ENCODE measurements at regions not wholly inside any gene's neighbourhood (a gene's known extent, or its start where the extent isn't known, plus 50 kb on each side); places are given as distances from the start of the nearest gene placed in this dataset.
"Not testable (repeated sequence)": the region's sequence is repeated elsewhere in the genome, so short reads cannot be mapped to it uniquely, and the experiment has no call there.

DNA sequence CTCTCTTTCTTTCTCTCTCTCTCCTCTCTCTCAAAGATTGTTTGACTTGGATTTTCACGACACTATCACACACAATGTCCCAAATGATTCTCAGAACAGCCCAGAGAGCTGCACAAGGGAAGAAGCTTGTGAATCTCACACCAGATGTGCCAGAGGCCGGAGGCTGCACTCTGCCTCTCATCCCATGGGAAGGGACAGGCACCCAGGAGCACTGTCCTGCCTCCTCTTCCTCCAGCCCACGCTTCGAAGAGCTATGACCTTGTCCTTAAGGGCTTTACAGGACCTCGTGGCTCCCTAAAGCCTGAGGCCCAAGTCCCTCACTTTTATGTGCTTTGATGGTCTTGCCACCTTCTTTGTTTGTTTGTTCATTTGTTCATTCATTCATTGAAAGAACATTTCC, 267.6 kb downstream of the FAM43A start:
- CTCF ChIA-PET = no interaction called here
- Mint-ChIP-seq H3K27ac (no peak overlapping the region), H3K4me3 (no peak overlapping the region), H3K9me3 (peaks cover 0 to 6% (median 0%) of the 10 kb centered on the region in 11 donors), H3K4me1 (peaks cover 0 to 5% (median 0%) of the 10 kb centered on the region in 7 donors), H3K27me3 (no peaks in the 10 kb centered on the region), H3K36me3 (no peaks in the 10 kb centered on the region)
- H3K4me1 ChIP-seq (ENCODE audit: control insufficient read depth in 2 of 2, insufficient read depth in 2 of 2, low read length in 2 of 2) = no peaks in the 10 kb centered on the region
- intact Hi-C loops (cut with micrococcal nuclease) = no loop called here
- no peaks in the 10 kb centered on the region for H3K9me3 ChIP-seq (ENCODE audit: control insufficient read depth in 2 of 3, low read length in 3 of 3)
- no peaks in the 10 kb centered on the region for H3K27me3 ChIP-seq (ENCODE audit: control insufficient read depth in 2 of 2, insufficient read depth in 2 of 2, low read length in 2 of 2)
- H3K4me3 ChIP-seq (ENCODE audit: low read length) = no peak overlapping the region
- no peak for DNase-seq
- no peak for ATAC-seq
- no peaks in the 10 kb centered on the region for H3K36me3 ChIP-seq (ENCODE audit: control insufficient read depth in 2 of 3, insufficient read depth in 3 of 3, low read length in 3 of 3)
- POLR2A ChIA-PET = no interaction called here
- no peak overlapping the region for H3K27ac ChIP-seq (ENCODE audit: low read depth, low read length)

DNA sequence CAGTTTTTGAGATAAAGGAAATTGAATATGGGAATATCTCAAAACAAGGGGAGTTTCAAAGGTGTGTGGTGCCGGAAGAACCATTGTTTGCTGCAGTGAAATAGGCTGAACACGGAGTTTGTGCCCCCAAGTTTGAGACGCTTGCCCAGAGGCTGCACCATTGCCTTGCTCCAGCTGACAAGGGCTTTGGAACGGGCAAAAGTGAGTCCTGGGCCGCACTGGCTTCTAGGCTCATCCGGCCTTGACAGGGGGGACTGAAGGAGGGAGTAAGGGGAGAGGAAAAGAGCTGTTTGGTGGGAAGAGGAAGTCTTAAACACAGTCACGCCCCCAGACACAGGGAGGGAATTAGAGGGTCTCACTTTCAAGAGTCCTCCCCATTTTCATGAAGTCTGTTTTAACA, 269.9 kb downstream of the FAM43A start:
- no peaks in the 10 kb centered on the region for H3K9me3 Mint-ChIP-seq
- no peaks in the 10 kb centered on the region for H3K36me3 Mint-ChIP-seq
- POLR2A ChIA-PET = no interaction called here
- H3K4me1 Mint-ChIP-seq = peaks cover 0 to 5% (median 0%) of the 10 kb centered on the region in 7 donors
- Histone ChIP-seq H3K27ac (ENCODE audit: low read depth, low read length) (no peak overlapping the region), H3K36me3 (ENCODE audit: control insufficient read depth in 2 of 3, insufficient read depth in 3 of 3, low read length in 3 of 3) (no peaks in the 10 kb centered on the region), H3K27me3 (ENCODE audit: control insufficient read depth in 2 of 2, insufficient read depth in 2 of 2, low read length in 2 of 2) (no peaks in the 10 kb centered on the region), H3K4me1 (ENCODE audit: control insufficient read depth in 2 of 2, insufficient read depth in 2 of 2, low read length in 2 of 2) (no peaks in the 10 kb centered on the region), H3K4me3 (ENCODE audit: low read length) (no peak overlapping the region), H3K9me3 (ENCODE audit: control insufficient read depth in 2 of 3, low read length in 3 of 3) (no peaks in the 10 kb centered on the region)
- ATAC-seq (no peak), DNase-seq (no peak)
- H3K4me3 Mint-ChIP-seq = no peak overlapping the region
- CTCF ChIA-PET = no interaction called here
- intact Hi-C loops (cut with micrococcal nuclease) = no loop called here
- peaks cover 0 to 5% (median 0%) of the 10 kb centered on the region in 5 donors for H3K27me3 Mint-ChIP-seq
- H3K27ac Mint-ChIP-seq = no peak overlapping the region

DNA sequence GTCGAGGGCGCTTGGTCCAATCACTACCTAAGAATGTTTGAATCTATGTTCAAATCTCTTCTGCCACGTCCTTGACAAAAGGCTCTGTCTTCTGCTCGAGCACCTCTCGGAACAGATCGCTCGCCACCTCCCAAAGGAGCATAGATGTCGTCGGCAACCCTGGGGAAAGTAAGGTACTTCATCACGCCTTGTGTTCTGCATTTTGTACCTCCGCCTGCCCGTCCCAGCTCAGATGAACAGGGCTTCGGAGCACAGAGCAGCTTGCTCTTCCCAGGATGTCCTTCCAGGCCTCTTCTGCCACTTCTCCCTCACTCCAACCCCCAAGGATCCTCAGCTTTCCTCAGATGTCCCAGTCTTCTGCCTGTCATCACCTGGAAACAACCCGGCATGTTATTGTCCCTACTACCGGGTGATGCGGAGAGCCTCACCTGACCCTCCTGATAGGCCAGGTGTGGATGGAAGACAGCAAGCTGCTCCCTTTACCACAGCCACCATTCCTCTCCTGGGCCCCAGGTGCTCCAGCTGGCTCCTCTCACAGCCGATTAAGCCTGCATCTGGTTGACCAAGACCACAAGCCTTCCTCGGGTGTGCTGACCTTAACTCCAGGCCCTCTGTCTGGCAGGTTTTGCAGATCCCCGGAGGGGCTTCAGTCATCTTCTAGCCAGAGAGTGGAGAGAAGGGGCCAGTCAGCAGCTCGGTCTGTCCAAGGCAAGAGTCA, 270.5 kb downstream of the FAM43A start:
- Mint-ChIP-seq H3K4me3 (no peak overlapping the region), H3K27ac (no peak overlapping the region), H3K27me3 (peaks cover 0 to 5% (median 0%) of the 10 kb centered on the region in 5 donors), H3K36me3 (no peaks in the 10 kb centered on the region), H3K4me1 (peaks cover 0 to 5% (median 0%) of the 10 kb centered on the region in 7 donors), H3K9me3 (no peaks in the 10 kb centered on the region)
- Histone ChIP-seq H3K4me3 (ENCODE audit: low read length) (no peak overlapping the region), H3K27ac (ENCODE audit: low read depth, low read length) (no peak overlapping the region), H3K36me3 (ENCODE audit: control insufficient read depth in 2 of 3, insufficient read depth in 3 of 3, low read length in 3 of 3) (no peaks in the 10 kb centered on the region), H3K4me1 (ENCODE audit: control insufficient read depth in 2 of 2, insufficient read depth in 2 of 2, low read length in 2 of 2) (no peaks in the 10 kb centered on the region), H3K27me3 (ENCODE audit: control insufficient read depth in 2 of 2, insufficient read depth in 2 of 2, low read length in 2 of 2) (no peaks in the 10 kb centered on the region), H3K9me3 (ENCODE audit: control insufficient read depth in 2 of 3, low read length in 3 of 3) (no peaks in the 10 kb centered on the region)
- CTCF ChIA-PET = no interaction called here
- DNase-seq (no peak), ATAC-seq (no peak)
- intact Hi-C loops (cut with micrococcal nuclease) = no loop called here
- POLR2A ChIA-PET = no interaction called here

DNA sequence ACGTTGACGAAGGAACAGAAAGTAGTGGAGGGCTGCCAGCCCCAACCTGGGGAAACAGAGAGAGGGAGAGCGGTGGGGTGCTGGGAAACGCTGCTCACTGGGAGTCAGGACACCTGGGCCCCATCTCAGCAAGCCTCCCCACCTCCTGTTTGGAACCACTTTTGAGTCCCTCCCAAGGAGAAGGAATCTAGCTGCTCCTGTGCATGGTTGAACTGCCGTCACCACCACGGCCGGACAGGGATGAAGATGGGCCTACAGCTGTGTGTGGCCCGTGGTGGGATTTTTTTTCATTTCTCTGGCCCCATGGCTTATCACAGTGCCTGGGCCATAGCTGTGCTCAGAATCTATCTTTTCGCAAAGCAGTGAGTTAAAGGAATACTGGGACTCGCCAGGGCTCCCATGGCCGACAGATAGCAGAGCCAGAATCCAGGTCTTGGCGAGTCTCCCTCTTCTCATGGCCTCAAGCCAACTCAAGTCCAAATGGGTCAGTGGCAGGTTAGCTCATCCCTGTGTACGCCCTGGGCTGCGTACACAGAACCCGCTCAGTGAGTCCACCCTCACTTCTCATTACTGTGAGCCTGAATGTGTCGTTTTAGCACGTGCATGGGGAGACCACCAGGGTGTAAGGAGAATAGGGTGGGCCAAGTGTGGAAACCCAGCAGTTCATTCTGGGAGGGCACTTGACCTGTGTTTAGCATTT, 271.2 kb downstream of the FAM43A start:
- no peaks in the 10 kb centered on the region for H3K36me3 Mint-ChIP-seq
- H3K4me3 Mint-ChIP-seq = no peak overlapping the region
- no peaks in the 10 kb centered on the region for H3K4me1 ChIP-seq (ENCODE audit: control insufficient read depth in 2 of 2, insufficient read depth in 2 of 2, low read length in 2 of 2)
- no peak overlapping the region for H3K27ac Mint-ChIP-seq
- CTCF ChIA-PET = no interaction called here
- peaks cover 0 to 5% (median 0%) of the 10 kb centered on the region in 7 donors for H3K4me1 Mint-ChIP-seq
- POLR2A ChIA-PET = no interaction called here
- no peaks in the 10 kb centered on the region for H3K27me3 ChIP-seq (ENCODE audit: control insufficient read depth in 2 of 2, insufficient read depth in 2 of 2, low read length in 2 of 2)
- H3K27me3 Mint-ChIP-seq = peaks cover 0 to 5% (median 0%) of the 10 kb centered on the region in 5 donors
- intact Hi-C loops (cut with micrococcal nuclease) = no loop called here
- H3K9me3 Mint-ChIP-seq = no peaks in the 10 kb centered on the region
- ATAC-seq (no peak), DNase-seq (no peak)
- no peaks in the 10 kb centered on the region for H3K9me3 ChIP-seq (ENCODE audit: control insufficient read depth in 2 of 3, low read length in 3 of 3)
- no peak overlapping the region for H3K27ac ChIP-seq (ENCODE audit: low read depth, low read length)
- no peaks in the 10 kb centered on the region for H3K36me3 ChIP-seq (ENCODE audit: control insufficient read depth in 2 of 3, insufficient read depth in 3 of 3, low read length in 3 of 3)
- no peak overlapping the region for H3K4me3 ChIP-seq (ENCODE audit: low read length)

DNA sequence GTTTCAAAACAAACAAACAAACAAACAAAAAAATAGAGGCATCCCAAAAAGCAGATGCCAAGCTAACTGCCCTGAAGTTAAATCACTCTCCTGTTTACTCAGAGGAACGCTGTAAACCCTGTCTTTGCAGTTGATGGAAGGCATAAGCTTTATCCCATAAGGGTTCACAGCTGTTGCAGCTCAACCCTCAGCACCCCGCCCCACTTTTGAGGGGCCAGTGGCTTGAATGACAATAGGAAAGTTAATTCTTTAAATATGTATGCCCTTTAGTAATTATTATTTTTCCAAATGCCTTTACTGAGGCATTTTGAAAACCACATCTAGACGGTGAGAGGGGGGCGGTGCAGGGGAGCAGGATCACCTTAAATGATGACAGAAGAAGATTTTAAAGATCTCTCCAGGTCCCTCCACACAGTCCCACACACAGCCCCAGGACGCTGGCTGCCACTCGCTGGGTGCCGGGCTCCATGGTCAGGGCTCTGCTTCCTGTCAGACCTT, 272.1 kb downstream of the FAM43A start:
- H3K4me3 Mint-ChIP-seq = no peak overlapping the region
- H3K27ac Mint-ChIP-seq = no peak overlapping the region
- no peak for ATAC-seq
- H3K9me3 Mint-ChIP-seq = no peaks in the 10 kb centered on the region
- Histone ChIP-seq H3K4me3 (ENCODE audit: low read length) (no peak overlapping the region), H3K9me3 (ENCODE audit: control insufficient read depth in 2 of 3, low read length in 3 of 3) (no peaks in the 10 kb centered on the region), H3K36me3 (ENCODE audit: control insufficient read depth in 2 of 3, insufficient read depth in 3 of 3, low read length in 3 of 3) (no peaks in the 10 kb centered on the region), H3K27ac (ENCODE audit: low read depth, low read length) (no peak overlapping the region), H3K27me3 (ENCODE audit: control insufficient read depth in 2 of 2, insufficient read depth in 2 of 2, low read length in 2 of 2) (no peaks in the 10 kb centered on the region), H3K4me1 (ENCODE audit: control insufficient read depth in 2 of 2, insufficient read depth in 2 of 2, low read length in 2 of 2) (no peaks in the 10 kb centered on the region)
- no peaks in the 10 kb centered on the region for H3K36me3 Mint-ChIP-seq
- ChIA-PET POLR2A (no interaction called here), CTCF (interaction anchor here (0.7 kb wide), 2 partner anchors 244 to 262 kb away, joined by 3 to 5 read pairs; no protein-coding TSS in a partner anchor)
- H3K4me1 Mint-ChIP-seq = peaks cover 0 to 5% (median 0%) of the 10 kb centered on the region in 7 donors
- intact Hi-C loops (cut with micrococcal nuclease) = no loop called here
- DNase-seq = no peak
- peaks cover 0 to 5% (median 0%) of the 10 kb centered on the region in 5 donors for H3K27me3 Mint-ChIP-seq

DNA sequence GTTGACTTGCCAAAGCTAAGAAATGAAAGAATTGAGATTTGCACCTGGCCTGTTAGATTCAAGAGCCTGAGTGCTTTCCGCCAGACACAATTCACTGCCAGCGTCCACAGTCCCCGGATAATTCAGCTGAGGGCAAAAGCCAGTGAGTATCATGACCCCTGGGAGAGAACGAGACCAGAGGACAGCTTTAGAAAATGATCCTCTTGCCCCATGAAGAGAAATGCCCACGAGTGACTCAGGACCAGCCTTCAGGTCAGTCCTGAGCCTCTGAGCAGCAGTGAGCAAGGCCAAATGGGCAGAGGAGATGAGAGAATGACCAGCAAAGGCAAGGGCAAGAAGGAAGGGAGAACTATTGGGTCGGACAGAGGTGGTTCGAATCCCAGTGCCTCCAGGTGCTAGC, 273.5 kb downstream of the FAM43A start:
- H3K36me3 ChIP-seq (ENCODE audit: control insufficient read depth in 2 of 3, insufficient read depth in 3 of 3, low read length in 3 of 3) = no peaks in the 10 kb centered on the region
- Mint-ChIP-seq H3K4me1 (no peaks in the 10 kb centered on the region), H3K27ac (no peak overlapping the region), H3K27me3 (peaks cover 0 to 5% (median 0%) of the 10 kb centered on the region in 5 donors), H3K4me3 (no peak overlapping the region), H3K36me3 (no peaks in the 10 kb centered on the region), H3K9me3 (no peaks in the 10 kb centered on the region)
- intact Hi-C loops (cut with micrococcal nuclease) = no loop called here
- ATAC-seq = no peak
- H3K9me3 ChIP-seq (ENCODE audit: control insufficient read depth in 2 of 3, low read length in 3 of 3) = no peaks in the 10 kb centered on the region
- ChIA-PET CTCF (no interaction called here), POLR2A (no interaction called here)
- H3K4me3 ChIP-seq (ENCODE audit: low read length) = no peak overlapping the region
- no peak overlapping the region for H3K27ac ChIP-seq (ENCODE audit: low read depth, low read length)
- no peaks in the 10 kb centered on the region for H3K4me1 ChIP-seq (ENCODE audit: control insufficient read depth in 2 of 2, insufficient read depth in 2 of 2, low read length in 2 of 2)
- no peaks in the 10 kb centered on the region for H3K27me3 ChIP-seq (ENCODE audit: control insufficient read depth in 2 of 2, insufficient read depth in 2 of 2, low read length in 2 of 2)
- DNase-seq = no peak

DNA sequence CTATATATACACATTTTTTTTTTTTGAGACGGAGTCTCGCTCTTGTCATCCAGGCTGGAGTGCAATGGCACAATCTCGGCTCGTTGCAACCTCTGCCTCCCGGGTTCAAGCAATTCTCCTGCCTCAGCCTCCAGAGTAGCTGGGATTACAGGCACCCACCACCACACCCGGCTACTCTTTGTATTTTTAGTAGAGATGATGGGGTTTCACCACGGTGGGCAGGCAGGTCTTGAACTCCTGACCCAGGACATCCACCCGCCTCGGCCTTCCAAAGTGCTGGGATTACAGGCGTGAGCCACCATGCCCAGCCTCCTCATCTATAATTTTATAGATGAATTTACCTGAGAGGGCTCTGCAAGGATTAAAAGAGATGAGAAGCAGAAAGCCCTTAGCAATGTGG, 274.0 kb downstream of the FAM43A start:
- H3K4me3 ChIP-seq (ENCODE audit: low read length) = not testable (repeated sequence)

More for the DNA sequence above, 274.0 kb downstream of the FAM43A start:
- ATAC-seq; DNase-seq; H3K4me3 Mint-ChIP-seq; H3K27ac Mint-ChIP-seq; intact Hi-C loops (cut with micrococcal nuclease); H3K36me3 Mint-ChIP-seq; H3K4me1 Mint-ChIP-seq; H3K27me3 ChIP-seq (ENCODE audit: control insufficient read depth in 2 of 2, insufficient read depth in 2 of 2, low read length in 2 of 2); CTCF ChIA-PET; H3K36me3 ChIP-seq (ENCODE audit: control insufficient read depth in 2 of 3, insufficient read depth in 3 of 3, low read length in 3 of 3); H3K9me3 Mint-ChIP-seq; POLR2A ChIA-PET; H3K27me3 Mint-ChIP-seq; H3K4me1 ChIP-seq (ENCODE audit: control insufficient read depth in 2 of 2, insufficient read depth in 2 of 2, low read length in 2 of 2); H3K9me3 ChIP-seq (ENCODE audit: control insufficient read depth in 2 of 3, low read length in 3 of 3); H3K27ac ChIP-seq (ENCODE audit: low read depth, low read length): not testable (repeated sequence)

Data from naive thymus-derived CD4-positive, alpha-beta T cell (primary cell).